Glutamatergic neuron (in vitro differentiated cells): ENCODE measurements at regions not wholly inside any gene's neighbourhood (a gene's known extent, or its start where the extent isn't known, plus 50 kb on each side); places are given as distances from the start of the nearest gene placed in this dataset.

ENCODE experiments used
- DNase-seq: peaks from one replicate; pipeline ENCODE4 v3.0.0; 2022
- H3K27ac Mint-ChIP-seq: one replicate; pipeline ENCODE4 v1.8.0; 2020; ENCODE audit warnings: mild to moderate bottlenecking, mixed read lengths, inconsistent platforms; ENCODE audit not compliant: unreplicated experiment
- H3K27me3 Mint-ChIP-seq: one replicate; pipeline ENCODE4 v1.8.0; 2020; ENCODE audit warnings: mild to moderate bottlenecking, moderate library complexity, mixed read lengths, inconsistent platforms; ENCODE audit not compliant: unreplicated experiment
- H3K36me3 Mint-ChIP-seq: one replicate; pipeline ENCODE4 v1.8.0; 2020; ENCODE audit warnings: mild to moderate bottlenecking, mixed read lengths, inconsistent platforms; ENCODE audit not compliant: unreplicated experiment
- H3K4me1 Mint-ChIP-seq: one replicate; pipeline ENCODE4 v1.8.0; 2020; ENCODE audit warnings: mild to moderate bottlenecking, low read depth, mixed read lengths, inconsistent platforms; ENCODE audit not compliant: unreplicated experiment
- H3K4me3 Mint-ChIP-seq: one replicate; pipeline ENCODE4 v1.8.0; 2020; ENCODE audit warnings: mild to moderate bottlenecking, mixed read lengths, inconsistent platforms; ENCODE audit not compliant: unreplicated experiment
- H3K9me3 Mint-ChIP-seq: one replicate; pipeline ENCODE4 v1.8.0; 2020; ENCODE audit warnings: mild to moderate bottlenecking, moderate library complexity, mixed read lengths, inconsistent platforms; ENCODE audit not compliant: unreplicated experiment
- CTCF ChIP-seq: fragments of 200-600 bp; sonication (generic); IDR thresholded peaks from one replicate; pipeline ENCODE4 v1.5.0; 2021; ENCODE audit not compliant: partially characterized antibody, unreplicated experiment

- Mint-ChIP-seq H3K36me3 (no peaks in the 10 kb centered on the region), H3K4me3 (no peak overlapping the region), H3K9me3 (peaks cover 5% of the 10 kb centered on the region), H3K27me3 (peaks cover 1% of the 10 kb centered on the region), H3K27ac (no peak overlapping the region), H3K4me1 (no peaks in the 10 kb centered on the region)
- no peak for TF ChIP-seq CTCF
- no peak for DNase-seq
Measured at GRCh38 chr10:3631291-3631690, 153.7 kb downstream of the KLF6 start.

- TF ChIP-seq CTCF, result no peak
Measured at GRCh38 chr10:3625959-3626751, 158.9 kb downstream of the KLF6 start.

GRCh38 chr10:3624367-3624766 is 160.6 kb downstream of the KLF6 start:
- Mint-ChIP-seq H3K36me3 (peaks cover 9% of the 10 kb centered on the region), H3K27me3 (peaks cover 1% of the 10 kb centered on the region), H3K27ac (no peak overlapping the region), H3K9me3 (no peaks in the 10 kb centered on the region), H3K4me3 (no peak overlapping the region), H3K4me1 (no peaks in the 10 kb centered on the region)
- DNase-seq, result no peak
- TF ChIP-seq CTCF, result no peak

More at GRCh38 chr10:3625959-3626751, 158.9 kb downstream of the KLF6 start:
- Mint-ChIP-seq H3K4me1 (no peaks in the 10 kb centered on the region), H3K27ac (no peak overlapping the region), H3K4me3 (no peak overlapping the region), H3K9me3 (no peaks in the 10 kb centered on the region), H3K36me3 (no peaks in the 10 kb centered on the region), H3K27me3 (peaks cover 1% of the 10 kb centered on the region)
- DNase-seq, result no peak

GRCh38 chr10:3623746-3624145 is 161.3 kb downstream of the KLF6 start:
- H3K4me1 Mint-ChIP-seq, result no peaks in the 10 kb centered on the region
- DNase-seq, result no peak
- no peaks in the 10 kb centered on the region for H3K9me3 Mint-ChIP-seq
- peaks cover 1% of the 10 kb centered on the region for H3K27me3 Mint-ChIP-seq
- TF ChIP-seq CTCF, result no peak
- H3K36me3 Mint-ChIP-seq, result peaks cover 9% of the 10 kb centered on the region
- H3K4me3 Mint-ChIP-seq, result no peak overlapping the region
- no peak overlapping the region for H3K27ac Mint-ChIP-seq

- H3K4me1 Mint-ChIP-seq, result no peaks in the 10 kb centered on the region
- H3K9me3 Mint-ChIP-seq, result no peaks in the 10 kb centered on the region
- H3K36me3 Mint-ChIP-seq, result peaks cover 9% of the 10 kb centered on the region
- TF ChIP-seq CTCF, result no peak
- H3K27ac Mint-ChIP-seq, result no peak overlapping the region
- no peaks in the 10 kb centered on the region for H3K27me3 Mint-ChIP-seq
- no peak for DNase-seq
- H3K4me3 Mint-ChIP-seq, result no peak overlapping the region
Measured at GRCh38 chr10:3622845-3623621, 162.0 kb downstream of the KLF6 start.
